GM21576 (cell line): ENCODE measurements at regions not wholly inside any gene's neighbourhood (a gene's known extent, or its start where the extent isn't known, plus 50 kb on each side); places are given as distances from the start of the nearest gene placed in this dataset.
"Not testable (repeated sequence)": the region's sequence is repeated elsewhere in the genome, so short reads cannot be mapped to it uniquely, and the experiment has no call there.

ENCODE experiments used
- ATAC-seq: cut with Tn5 transposase; IDR thresholded peaks from one replicate; pipeline ENCODE4 v1.9.1; 2021; ENCODE audit warnings: mild to moderate bottlenecking, moderate library complexity; ENCODE audit not compliant: unreplicated experiment

- ATAC-seq, result no peak
These were observed 345.0 kb upstream of the MDFIC2 start for GRCh38 chr3:70657454-70657853.

GRCh38 chr3:70647823-70648222 is 335.4 kb upstream of the MDFIC2 start:
- ATAC-seq, result no peak

- no peak for ATAC-seq
These were observed 334.7 kb upstream of the MDFIC2 start for GRCh38 chr3:70647094-70647493.

- ATAC-seq, result no peak
These were observed 334.2 kb upstream of the MDFIC2 start for GRCh38 chr3:70646635-70647034.

- ATAC-seq, result no peak
These were observed 328.0 kb upstream of the MDFIC2 start for GRCh38 chr3:70640481-70640880.

- ATAC-seq, result no peak
These were observed 322.9 kb upstream of the MDFIC2 start for GRCh38 chr3:70635301-70635700.

GRCh38 chr3:70631716-70632307 is 319.4 kb upstream of the MDFIC2 start:
- ATAC-seq, result no peak

GRCh38 chr3:70621451-70621850 is 309.0 kb upstream of the MDFIC2 start:
- no peak for ATAC-seq

GRCh38 chr3:70620956-70621355 is 308.5 kb upstream of the MDFIC2 start:
- ATAC-seq, result no peak

- no peak for ATAC-seq
These were observed 307.9 kb upstream of the MDFIC2 start for GRCh38 chr3:70620367-70620766.

- ATAC-seq, result no peak
These were observed 305.7 kb upstream of the MDFIC2 start for GRCh38 chr3:70618151-70618550.

- ATAC-seq, result not testable (repeated sequence)
These were observed 304.9 kb upstream of the MDFIC2 start for GRCh38 chr3:70617349-70617748.

GRCh38 chr3:70615286-70615685 is 302.8 kb upstream of the MDFIC2 start:
- ATAC-seq, result no peak

GRCh38 chr3:70614111-70614510 is 301.7 kb upstream of the MDFIC2 start:
- no peak for ATAC-seq

- no peak for ATAC-seq
These were observed 300.5 kb upstream of the MDFIC2 start for GRCh38 chr3:70612920-70613319.

- not testable (repeated sequence) for ATAC-seq
These were observed 299.3 kb upstream of the MDFIC2 start for GRCh38 chr3:70611667-70612277.

GRCh38 chr3:70608434-70608833 is 296.0 kb upstream of the MDFIC2 start:
- no peak for ATAC-seq

- ATAC-seq, result no peak
These were observed 295.0 kb upstream of the MDFIC2 start for GRCh38 chr3:70607469-70607868.

- ATAC-seq, result no peak
These were observed 293.6 kb upstream of the MDFIC2 start for GRCh38 chr3:70606018-70606417.

GRCh38 chr3:70603103-70603502 is 290.7 kb upstream of the MDFIC2 start:
- no peak for ATAC-seq

- ATAC-seq, result no peak
These were observed 284.9 kb upstream of the MDFIC2 start for GRCh38 chr3:70597312-70597711.

GRCh38 chr3:70583682-70584081 is 271.2 kb upstream of the MDFIC2 start:
- ATAC-seq, result no peak

GRCh38 chr3:70582803-70583202 is 270.4 kb upstream of the MDFIC2 start:
- ATAC-seq, result no peak
